Left ventricle myocardium superior (tissue), 1 donor: ENCODE measurements at regions not wholly inside any gene's neighbourhood (a gene's known extent, or its start where the extent isn't known, plus 50 kb on each side); places are given as distances from the start of the nearest gene placed in this dataset.

Source experiments
- ATAC-seq: fragments of 200-7000 bp; cut with Tn5 transposase; one replicate; pipeline ENCODE4 v1.9.1; 2020; ENCODE audit warnings: mild to moderate bottlenecking, moderate library complexity
- DNase-seq: peaks from one replicate; pipeline ENCODE4 v3.0.0-alpha.2; 2020
- intact Hi-C: fragments of 100-400 bp; cut with micrococcal nuclease; formaldehyde crosslinking; loops from one replicate; pipeline ENCODE4 v1.11.0; 2022
- donor health status: DM: no; HTN: yes; CAD: no; lungs with severe emphysema.

DNA sequence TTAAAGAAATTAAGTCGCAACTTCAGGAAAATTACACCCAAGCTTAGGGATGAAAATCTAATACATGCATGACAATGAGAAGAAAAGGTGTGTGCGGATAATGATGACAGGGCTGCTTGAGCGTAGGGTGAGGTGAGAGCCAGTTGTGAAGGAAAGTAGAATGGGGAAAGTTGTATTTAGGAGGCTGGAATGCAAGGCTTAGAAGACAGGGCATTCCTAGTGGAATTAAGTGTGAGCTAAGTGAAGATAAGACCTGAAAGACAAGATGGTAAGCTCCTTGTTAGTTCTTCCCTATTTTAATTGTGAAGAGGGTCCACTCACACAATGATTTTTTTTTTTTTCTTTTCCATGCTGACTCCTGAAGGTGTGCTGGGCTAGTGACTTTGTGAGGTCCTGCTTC, 519.5 kb upstream of the SALL1 start:
- DNase-seq (no peak), ATAC-seq (no peak)
- intact Hi-C loops = no loop called here

DNA sequence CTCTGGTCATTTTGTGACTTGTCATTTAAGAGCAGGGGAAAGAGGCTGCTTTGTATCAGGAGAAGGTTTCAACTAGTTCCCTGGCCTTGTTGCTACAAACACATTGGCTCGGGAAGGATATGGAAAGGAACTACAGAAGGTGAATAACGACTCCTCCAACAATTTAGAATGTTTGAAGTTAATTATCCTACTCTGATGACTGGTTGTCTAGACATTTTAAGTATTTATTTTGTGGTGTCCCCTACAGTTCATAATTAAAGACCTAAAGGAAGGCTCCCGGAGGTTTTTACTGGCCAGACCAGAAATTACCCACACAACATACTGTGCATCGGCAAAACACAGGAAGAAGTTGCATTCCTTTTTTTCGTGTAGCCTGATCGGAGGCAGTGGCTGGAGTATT, 515.8 kb upstream of the SALL1 start:
- no peak for ATAC-seq
- intact Hi-C loops = no loop called here

DNA sequence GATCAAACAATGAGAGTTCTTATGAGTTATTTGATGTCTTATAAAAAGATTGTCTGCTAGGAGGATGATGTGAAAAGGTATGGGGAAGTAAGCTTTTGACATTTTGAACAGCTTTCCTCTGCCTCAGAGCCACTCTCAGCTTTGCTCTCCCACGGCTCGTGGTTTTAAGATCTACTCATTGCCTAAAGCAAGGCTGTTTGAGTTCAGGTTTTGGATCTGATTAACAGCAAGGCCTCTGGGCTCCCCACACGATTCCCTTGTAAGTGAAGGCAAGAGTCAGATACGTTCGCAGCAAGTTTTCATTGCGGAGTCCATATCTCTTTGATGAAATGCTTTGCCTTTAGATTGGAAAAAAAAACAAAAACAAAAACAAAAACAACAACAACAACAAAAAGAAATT, 515.0 kb upstream of the SALL1 start:
- ATAC-seq = no peak
- intact Hi-C loops = no loop called here
- no peak for DNase-seq

More for the DNA sequence above, 515.8 kb upstream of the SALL1 start:
- no peak for DNase-seq

DNA sequence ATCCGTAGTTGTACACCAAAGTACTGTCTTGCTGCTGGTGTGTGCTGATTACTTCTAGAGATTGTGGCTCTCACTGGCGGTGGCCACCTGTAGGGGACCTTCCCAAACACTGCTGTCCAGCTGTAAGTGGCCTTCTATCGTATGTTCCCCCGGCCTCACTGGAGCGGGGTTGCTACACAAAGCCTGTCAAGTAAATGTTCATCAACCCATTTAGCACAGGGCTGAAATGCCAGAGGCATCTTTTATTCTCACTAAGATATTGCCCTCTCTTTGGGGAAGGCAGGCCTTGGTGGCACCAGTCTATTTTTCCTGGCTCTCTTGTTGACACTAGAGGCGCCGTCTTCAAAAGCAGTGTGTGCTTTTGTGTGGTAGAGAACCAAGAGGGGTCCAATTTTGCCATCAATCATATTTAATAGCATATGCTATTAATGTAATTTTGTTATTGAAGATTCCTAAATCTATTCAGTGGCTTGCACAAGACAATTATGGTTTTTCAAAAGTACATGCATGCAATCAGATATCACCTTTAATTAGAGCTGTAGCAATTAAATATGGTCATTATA, 514.4 kb upstream of the SALL1 start:
- ATAC-seq = no peak
- no peak for DNase-seq
- intact Hi-C loops = no loop called here

DNA sequence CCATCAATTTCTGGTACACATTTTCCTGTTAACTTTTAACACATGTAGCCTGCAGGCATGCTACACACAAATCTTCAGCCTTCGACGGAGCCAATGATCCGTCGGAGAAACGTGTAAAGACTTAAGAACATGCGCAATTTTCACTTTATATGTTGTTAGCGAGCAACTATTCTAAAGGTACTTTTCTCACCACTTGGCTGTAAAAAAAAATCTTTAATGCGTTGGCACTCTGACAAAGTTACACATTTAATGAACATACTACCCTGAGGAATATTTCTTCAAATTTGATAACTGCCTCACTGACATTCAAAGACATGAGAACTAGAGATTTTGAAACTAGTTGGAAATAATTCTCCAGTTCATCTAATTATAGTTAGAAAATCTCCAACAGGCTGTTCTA, 507.5 kb upstream of the SALL1 start:
- ATAC-seq (no peak), DNase-seq (no peak)
- intact Hi-C loops = no loop called here

DNA sequence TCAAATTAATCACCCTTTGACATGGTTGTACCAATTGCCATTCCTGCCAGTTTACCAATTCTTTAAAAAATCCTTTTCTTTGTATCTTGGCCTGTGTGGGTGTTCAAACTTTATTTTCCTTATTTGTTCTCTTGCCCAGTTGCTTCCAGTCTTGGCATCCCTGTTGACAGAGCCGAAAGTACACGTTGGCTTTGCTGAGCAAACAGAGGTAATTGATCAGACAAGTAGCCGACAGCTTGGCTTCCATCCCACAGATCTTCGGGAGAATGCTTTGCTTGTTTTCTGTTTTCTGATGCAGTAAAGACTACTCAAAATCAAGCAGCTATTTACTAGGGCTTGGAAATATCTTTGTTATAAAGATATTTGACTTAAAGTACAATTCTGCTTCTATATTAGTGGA, 506.8 kb upstream of the SALL1 start:
- ATAC-seq (no peak), DNase-seq (no peak)
- intact Hi-C loops = no loop called here

DNA sequence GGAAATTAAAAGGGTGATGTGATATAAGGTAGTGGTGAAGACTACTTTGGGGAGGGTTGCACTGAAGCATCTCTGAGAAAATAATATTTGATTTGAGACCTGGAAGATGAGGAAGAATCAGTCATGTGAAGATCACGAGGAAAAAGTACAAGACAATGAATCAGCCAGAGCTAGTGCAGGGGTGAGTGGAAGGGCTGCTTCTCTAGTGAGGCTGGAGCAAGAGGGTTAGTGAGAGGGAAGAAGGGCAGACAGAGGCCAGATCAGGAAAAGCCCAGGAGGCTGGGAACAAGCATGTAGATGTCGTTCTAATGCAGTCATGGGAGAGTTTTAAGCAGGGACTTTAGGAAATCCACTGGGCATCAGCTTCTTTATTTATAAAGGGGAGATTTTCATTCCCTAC, 504.2 kb upstream of the SALL1 start:
- intact Hi-C loops = no loop called here
- DNase-seq (no peak), ATAC-seq (no peak)

DNA sequence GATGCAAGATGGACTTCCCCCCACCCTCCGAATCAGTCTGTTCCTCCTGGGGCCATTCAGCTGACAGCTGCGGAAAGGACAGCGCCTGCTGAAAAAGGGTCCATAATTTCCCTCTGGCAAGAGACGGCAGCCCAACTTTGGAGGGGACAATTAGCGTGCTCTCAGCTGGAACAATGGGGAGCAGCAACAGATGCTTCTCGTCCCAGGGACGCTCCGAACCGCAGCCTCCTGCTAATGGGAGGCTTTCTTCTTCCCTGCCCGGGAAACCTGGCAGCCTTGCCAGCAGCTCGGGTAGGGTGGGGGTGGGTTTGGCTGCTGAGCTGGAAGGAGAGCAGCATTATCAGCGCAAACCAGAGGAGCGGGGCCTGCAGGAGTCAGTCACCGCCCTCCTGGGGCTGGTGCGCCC, 500.0 kb upstream of the SALL1 start:
- ATAC-seq = no peak
- intact Hi-C loops = no loop called here
- no peak for DNase-seq

DNA sequence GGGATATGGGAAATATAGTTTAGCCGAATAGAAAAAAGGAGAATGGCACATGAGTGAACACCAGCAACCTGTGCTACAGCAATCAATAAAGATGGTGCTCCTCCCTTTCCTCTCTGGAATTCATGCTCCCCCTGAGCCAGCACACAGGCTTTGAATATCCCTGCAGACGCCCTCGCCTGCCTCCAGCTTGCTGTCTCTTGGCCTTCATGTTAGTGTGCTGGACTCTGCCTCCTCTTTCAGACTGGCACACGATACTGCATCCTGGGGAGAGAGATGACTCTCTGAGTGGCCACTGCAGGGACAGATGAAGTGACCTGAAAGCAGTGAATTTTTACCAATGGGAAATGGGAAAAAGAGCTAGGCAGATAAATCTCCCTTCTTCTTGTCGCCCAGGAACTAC, 498.6 kb upstream of the SALL1 start:
- intact Hi-C loops = no loop called here
- ATAC-seq = no peak
- no peak for DNase-seq

DNA sequence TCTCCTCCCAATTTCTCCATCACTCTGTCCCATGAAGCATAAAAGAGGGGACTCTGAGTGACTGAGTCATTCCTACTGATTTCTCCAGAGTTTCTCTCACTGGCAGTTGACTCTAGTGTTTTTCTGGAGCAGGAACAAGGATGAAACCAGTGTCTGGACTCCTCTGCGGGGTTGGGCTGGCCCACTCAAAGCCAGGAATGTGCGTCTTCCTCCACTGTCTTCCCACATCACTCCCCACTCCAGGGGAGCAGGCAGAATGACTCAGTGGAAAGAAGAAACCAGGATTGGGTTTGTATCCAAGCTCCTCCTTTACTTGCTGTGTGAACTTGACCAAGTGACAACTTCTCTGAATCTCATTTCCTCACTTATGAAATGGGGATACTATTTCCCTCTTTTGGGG, 497.5 kb upstream of the SALL1 start:
- ATAC-seq = no peak
- intact Hi-C loops = no loop called here
- DNase-seq = no peak

DNA sequence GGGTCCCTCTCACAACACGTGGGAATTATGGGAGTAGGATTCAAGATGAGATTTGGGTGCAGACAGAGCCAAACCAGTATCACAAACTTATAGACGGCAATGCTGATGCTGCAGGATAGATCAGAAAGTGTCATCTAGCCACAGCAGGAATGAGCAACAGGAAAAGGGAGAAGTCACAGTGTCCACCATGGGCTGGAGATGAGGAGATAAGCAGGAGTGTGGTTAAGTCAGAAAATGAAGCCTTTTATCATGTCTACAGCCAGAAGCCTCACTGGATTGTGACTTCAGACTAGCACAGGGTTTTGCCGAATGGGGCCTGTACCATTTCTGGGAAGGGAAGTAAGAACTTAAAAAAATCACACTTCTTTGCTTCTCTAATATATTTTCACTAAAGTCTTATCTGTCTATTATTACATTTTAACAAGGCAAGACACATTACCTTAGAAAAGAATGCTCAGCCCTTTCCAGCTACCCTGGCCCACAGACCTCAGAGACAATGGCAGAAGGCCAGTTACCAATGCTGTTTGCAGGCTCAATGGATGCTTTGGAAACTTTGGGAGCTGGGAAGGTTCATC, 490.2 kb upstream of the SALL1 start:
- no peak for DNase-seq
- ATAC-seq = no peak
- intact Hi-C loops = no loop called here

DNA sequence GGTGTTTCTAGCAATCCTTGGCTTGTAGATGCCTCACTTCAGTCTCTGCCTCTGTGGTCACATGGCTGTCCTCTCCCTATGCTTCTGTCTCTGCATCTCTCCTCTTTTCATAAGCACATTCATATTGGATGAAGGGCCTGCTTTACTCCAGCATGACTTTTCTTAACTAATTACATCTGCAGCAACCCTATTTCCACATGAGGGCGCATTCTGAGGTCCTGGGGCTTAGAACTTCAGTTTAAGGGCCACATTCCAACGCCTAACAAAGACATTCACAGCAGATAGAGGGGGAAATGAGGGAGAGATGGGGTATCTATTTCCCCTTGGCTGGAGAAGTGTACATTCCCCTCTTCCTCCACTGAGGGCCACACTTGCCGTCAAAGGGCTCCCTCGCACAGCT, 489.1 kb upstream of the SALL1 start:
- intact Hi-C loops = no loop called here
- ATAC-seq = no peak
- DNase-seq = no peak

DNA sequence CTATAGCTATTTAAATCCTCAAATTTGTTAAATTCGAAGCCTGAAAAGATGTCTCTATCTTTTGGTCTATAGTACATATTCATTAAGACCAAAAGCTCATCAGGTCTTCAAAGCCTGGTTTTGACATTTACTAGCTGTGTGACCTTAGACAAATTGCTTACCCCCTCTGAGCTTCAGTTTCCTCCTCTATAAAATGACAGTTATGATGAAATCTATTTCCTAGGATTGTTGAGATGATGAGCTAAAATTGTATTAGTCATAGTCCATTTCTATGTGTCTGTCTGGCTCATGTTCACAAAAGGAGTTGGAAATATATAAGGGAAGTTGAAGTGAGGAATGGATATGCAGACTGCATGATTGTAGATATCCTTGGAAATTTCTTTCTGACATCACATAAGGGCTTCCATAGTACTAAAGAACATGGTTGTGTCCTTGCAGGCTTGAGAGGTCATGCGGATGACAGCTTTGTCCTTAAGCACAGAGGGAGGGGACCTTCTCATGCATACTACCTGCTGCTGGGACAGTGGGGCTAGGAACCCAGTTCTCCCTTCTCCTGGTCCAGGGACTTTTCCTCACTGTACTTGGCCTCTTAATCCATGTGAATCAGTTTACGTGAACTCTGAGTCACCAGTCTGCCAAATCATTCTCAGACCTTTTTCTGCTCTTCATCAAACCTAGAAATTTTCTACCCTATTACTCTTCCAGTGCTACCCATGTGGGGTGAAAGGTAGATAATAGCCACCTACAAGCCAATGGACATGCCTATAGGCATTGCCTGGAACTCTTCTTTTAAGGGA, 487.5 kb upstream of the SALL1 start:
- intact Hi-C loops = no loop called here
- no peak for ATAC-seq

DNA sequence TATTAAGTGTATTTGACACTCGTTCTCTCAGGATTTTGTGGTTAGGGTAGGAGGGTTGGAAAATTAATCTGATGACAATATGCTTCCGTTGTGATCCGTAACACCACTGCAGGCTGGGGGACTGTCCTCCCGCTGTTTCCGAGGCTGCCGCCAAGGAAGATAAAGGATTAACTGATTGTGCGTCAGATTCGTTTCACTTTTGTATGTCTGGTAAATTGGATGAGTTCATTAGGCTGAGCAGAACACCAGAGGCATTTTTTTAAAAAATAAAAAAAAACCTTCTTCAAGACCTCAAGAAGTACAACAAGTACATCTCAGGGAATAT, 486.7 kb upstream of the SALL1 start:
- DNase-seq (no peak), ATAC-seq (no peak)
- intact Hi-C loops = no loop called here

More for the DNA sequence above, 487.5 kb upstream of the SALL1 start:
- no peak for DNase-seq

DNA sequence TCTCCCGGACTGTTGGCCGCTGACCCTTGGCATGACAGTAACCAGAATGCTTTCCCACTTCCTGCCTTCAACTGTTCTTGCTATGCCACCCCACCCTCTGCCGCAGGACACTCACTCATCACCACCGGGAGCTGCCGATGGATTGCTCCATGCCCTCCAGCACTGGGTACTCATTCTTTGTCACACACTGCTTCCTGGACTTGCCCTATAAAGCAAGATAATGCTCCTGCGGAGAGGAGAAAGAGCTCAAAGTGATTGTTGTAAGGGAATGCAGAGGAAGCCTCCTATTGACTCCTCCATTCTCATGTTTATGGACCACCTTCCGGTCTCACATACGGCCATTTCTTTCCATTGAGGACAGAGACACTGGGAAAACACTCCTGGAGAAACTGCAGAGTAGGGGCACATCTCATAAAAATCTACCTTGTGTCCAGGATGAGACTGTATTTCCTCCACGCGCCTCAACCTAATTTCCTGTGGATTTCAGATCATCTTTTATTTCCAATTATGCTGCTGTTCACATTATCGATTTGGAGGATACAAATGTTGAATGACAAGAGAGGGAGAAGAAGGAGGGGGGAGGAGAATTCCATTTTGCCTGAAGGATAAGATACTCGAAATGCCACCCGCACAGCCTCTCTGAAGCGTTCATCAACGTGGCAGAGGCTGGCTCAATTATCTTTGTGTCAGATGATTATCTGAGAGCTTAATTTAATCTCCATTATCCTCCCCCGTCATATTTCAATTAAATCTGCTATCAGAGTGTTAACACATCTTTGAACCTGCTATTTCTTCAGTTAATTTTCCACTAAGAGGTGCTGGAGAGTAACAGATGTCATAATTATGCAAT, 486.1 kb upstream of the SALL1 start:
- DNase-seq (no peak), ATAC-seq (no peak)
- intact Hi-C loops = no loop called here

DNA sequence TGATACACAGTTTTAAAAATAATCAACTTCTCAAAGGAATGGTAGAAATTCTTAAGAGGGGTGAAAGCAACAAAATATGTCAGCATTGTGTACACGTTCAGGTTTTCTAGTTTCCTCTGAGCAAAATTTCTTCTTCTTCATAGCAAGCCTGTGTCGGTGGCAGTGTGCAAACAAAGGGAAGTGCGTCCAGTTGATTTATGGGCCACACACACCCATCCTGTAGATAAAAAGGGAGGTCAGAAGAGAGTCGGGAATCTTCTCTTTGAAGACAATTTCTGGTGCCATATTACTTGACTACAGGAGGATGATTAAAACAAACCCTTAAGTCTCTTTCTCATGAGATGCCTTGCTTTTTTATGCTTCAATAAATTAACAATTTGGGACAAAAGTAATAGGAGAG, 484.1 kb upstream of the SALL1 start:
- ATAC-seq (no peak), DNase-seq (no peak)
- intact Hi-C loops = no loop called here

DNA sequence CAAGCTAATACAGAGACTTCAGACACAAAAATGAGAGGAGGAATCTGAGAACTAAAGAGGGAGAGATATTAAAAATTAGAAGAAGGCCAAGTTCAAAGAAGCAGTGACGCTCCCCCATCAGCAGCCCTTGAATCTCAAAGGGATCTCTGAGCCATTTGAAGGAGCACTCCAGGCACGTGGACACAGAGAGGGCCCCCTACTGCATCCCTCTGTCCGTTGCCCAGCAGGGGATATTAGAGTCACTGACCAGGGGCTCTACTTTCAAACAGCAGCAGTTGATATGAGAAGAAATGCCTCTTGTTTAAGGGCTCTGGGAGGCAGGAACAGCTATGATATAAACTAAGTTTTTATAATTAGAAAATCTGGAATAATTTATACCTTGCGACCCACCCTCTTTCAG, 479.0 kb upstream of the SALL1 start:
- DNase-seq = no peak

DNA sequence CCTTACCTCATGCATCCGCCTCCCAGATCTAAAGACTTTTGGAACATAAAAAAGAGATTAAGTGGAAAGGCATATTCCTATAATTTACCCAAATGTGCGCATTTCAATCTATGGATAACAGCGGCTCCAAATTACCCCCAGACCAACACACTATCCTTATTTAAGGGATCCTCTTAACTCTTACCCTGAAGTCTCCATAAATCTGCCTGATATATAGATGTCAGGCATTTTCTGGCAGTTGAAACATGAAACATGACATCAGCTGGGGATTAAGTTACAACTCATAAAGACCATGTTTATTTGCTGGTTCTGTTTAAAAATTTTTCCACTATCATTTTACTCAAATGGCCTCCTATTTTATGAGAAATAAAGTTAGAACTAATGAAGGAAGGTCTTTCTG, 478.5 kb upstream of the SALL1 start:
- ATAC-seq (no peak), DNase-seq (no peak)
- intact Hi-C loops = no loop called here

More for the DNA sequence above, 479.0 kb upstream of the SALL1 start:
- intact Hi-C loops = no loop called here
- ATAC-seq = no peak

DNA sequence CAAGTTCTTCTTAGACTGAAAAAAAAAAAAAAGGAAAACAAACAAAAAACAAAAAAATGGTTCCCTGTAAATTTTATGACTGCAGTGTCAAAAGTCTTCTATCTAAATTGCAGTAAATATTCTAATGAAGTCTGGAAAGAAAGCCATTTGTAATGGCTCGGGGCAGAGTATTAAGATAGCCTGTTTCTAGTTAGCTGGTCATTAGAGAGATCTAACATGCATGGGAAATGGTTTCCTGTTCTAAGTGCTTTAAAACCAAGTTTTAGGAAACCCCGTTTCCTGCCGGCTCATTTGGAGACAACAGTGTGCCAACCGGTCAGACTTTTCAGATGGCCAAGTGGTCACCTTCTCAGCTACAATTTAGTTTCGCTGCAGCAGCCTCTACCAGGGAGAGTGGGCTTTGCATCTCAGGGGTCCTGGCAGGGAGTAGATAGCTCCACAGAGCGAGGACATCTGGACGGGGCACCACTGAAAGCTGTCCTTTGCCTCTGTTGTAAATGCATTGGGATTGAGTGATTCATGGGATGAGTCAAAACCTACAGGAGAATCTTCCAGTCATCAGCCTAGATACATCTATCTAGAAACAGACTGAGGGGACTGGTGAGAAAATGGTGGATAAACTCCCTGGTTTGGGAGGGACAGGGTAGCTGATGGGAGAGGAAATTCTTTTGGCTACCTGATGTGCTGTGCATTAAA, 473.2 kb upstream of the SALL1 start:
- DNase-seq (no peak), ATAC-seq (no peak)
- intact Hi-C loops = no loop called here

DNA sequence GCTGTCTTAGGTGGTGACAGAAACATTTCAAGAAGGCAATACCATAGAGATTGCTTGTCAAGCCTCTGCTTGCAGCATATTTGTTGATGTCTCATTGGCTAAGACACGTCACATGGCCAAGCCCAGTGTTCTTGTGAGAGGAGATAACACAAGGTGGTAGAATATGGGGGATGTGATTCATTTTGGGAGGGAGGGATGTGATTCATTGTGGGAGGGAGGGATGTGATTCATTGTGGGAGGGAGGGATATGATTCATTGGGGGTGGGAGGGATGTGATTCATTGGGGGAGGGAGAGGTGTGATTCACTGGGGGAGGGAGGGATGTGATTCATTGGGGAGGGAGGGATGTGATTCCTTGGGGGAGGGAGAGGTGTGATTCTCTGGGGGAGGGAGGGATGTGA, 470.5 kb upstream of the SALL1 start:
- intact Hi-C loops = no loop called here
- ATAC-seq = no peak
- no peak for DNase-seq
